ENCODE measurements at regions not wholly inside any gene's neighbourhood (a gene's known extent, or its start where the extent isn't known, plus 50 kb on each side); places are given as distances from the start of the nearest gene placed in this dataset.
"Not testable (repeated sequence)": the region's sequence is repeated elsewhere in the genome, so short reads cannot be mapped to it uniquely, and the experiment has no call there.

- Histone ChIP-seq H3K36me3 (ENCODE audit: control insufficient read depth in 5 of 5, insufficient read depth in 5 of 5, low read length in 5 of 5) (no peaks in the 10 kb centered on the region), H3K27me3 (ENCODE audit: control insufficient read depth in 5 of 5, insufficient read depth in 4 of 5, low read length in 5 of 5) (peaks cover 0 to 11% (median 4%) of the 10 kb centered on the region in 5 donors), H3K4me3 (ENCODE audit: low read depth in 1 of 5, low read length in 5 of 5) (no peak overlapping the region), H3K27ac (ENCODE audit: low read depth, low read length) (no peak overlapping the region), H3K9me3 (ENCODE audit: control insufficient read depth in 5 of 5, low read length in 5 of 5) (no peaks in the 10 kb centered on the region), H3K9ac (ENCODE audit: low read length in 5 of 5) (no peak overlapping the region), H3K4me1 (ENCODE audit: control insufficient read depth in 5 of 5, insufficient read depth in 5 of 5, low read length in 5 of 5) (no peaks in the 10 kb centered on the region)
Observed at GRCh38 chr14:98207415-98207814, 1064.6 kb downstream of the BCL11B start.

DNA sequence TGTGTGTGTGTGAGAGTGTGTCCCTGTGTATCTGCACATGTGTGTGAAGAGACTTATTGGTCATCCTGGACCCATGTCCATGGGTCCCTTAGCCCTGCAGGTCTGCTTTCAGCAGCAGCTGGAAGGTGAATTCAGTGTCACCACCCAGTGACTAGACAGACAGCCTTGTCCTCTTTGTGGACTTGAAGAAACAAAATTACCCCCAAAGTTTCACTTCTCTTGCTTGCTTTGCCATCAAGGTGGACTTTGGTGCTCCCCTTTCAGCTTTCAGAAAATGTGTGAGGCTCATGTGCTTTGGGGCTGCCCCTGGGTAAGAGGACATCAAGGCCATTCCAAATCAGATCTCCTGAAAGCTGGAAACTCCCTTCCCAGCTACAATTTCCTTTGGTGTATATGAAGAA is 1063.8 kb downstream of the BCL11B start:
- Histone ChIP-seq H3K27ac (ENCODE audit: low read depth, low read length) (no peak overlapping the region), H3K9ac (ENCODE audit: low read length in 5 of 5) (no peak overlapping the region), H3K4me1 (ENCODE audit: control insufficient read depth in 5 of 5, insufficient read depth in 5 of 5, low read length in 5 of 5) (no peaks in the 10 kb centered on the region), H3K9me3 (ENCODE audit: control insufficient read depth in 5 of 5, low read length in 5 of 5) (no peaks in the 10 kb centered on the region), H3K27me3 (ENCODE audit: control insufficient read depth in 5 of 5, insufficient read depth in 4 of 5, low read length in 5 of 5) (peaks cover 0 to 11% (median 4%) of the 10 kb centered on the region in 5 donors), H3K4me3 (ENCODE audit: low read depth in 1 of 5, low read length in 5 of 5) (no peak overlapping the region), H3K36me3 (ENCODE audit: control insufficient read depth in 5 of 5, insufficient read depth in 5 of 5, low read length in 5 of 5) (no peaks in the 10 kb centered on the region)

DNA sequence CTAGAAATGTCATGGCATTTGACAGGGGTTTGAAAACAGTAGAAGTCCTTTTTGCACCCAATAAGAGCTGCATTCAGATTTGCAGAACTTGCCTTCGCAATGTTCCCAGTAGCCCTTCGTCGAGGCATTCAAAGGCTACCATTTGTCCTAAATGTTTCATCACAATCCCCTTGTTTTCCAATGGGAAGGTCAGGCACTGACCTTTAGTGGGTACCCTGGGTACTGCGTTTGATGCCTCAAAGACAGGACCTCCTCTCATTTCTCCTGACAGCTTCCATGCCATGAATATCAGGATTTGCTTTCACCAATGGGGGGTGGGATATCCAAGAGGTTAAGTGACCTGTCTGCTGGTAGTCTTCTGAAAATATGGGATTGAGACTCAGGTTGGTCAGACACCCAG is 1063.1 kb downstream of the BCL11B start:
- H3K4me3 ChIP-seq (ENCODE audit: low read depth in 1 of 5, low read length in 5 of 5) = no peak overlapping the region
- no peak overlapping the region for H3K27ac ChIP-seq (ENCODE audit: low read depth, low read length)
- H3K36me3 ChIP-seq (ENCODE audit: control insufficient read depth in 5 of 5, insufficient read depth in 5 of 5, low read length in 5 of 5) = no peaks in the 10 kb centered on the region

DNA sequence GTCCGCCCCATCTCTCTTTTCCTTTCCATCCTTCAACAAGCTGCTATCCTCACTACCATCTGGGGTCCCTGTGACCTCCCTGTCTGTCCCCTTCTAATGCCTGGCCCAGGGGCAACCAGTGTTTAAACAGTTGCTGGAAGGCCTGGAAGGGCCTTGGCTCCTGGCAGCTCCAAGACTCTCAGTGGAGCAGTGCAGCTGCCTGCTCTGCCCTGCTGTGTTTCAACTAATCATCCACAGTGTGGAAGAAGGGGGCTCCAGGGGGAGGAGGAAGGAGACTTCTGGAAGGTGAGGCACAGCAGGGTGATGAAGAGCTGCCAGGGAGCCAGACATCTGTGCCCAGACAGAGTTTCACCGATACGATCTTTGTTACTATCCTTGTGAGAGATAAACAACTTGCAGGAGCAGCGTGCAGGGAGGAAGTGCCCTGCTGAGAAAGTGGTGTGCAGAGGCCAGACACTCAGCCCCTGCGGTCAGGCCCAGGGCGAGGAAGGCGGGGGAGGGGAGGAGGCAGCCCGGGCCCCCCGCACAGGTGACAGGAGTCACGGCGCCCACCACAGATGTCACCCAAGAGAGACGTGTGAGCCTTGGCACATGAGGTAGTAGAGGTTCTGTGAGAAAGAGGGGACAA is 1061.8 kb downstream of the BCL11B start:
- Histone ChIP-seq H3K4me1 (ENCODE audit: control insufficient read depth in 5 of 5, insufficient read depth in 5 of 5, low read length in 5 of 5) (no peaks in the 10 kb centered on the region), H3K27ac (ENCODE audit: low read depth, low read length) (no peak overlapping the region), H3K9me3 (ENCODE audit: control insufficient read depth in 5 of 5, low read length in 5 of 5) (no peaks in the 10 kb centered on the region), H3K36me3 (ENCODE audit: control insufficient read depth in 5 of 5, insufficient read depth in 5 of 5, low read length in 5 of 5) (no peaks in the 10 kb centered on the region), H3K27me3 (ENCODE audit: control insufficient read depth in 5 of 5, insufficient read depth in 4 of 5, low read length in 5 of 5) (peaks cover 0 to 17% (median 4%) of the 10 kb centered on the region in 5 donors), H3K9ac (ENCODE audit: low read length in 5 of 5) (no peak overlapping the region), H3K4me3 (ENCODE audit: low read depth in 1 of 5, low read length in 5 of 5) (no peak overlapping the region)

More for the DNA sequence above, 1063.1 kb downstream of the BCL11B start:
- Histone ChIP-seq H3K27me3 (ENCODE audit: control insufficient read depth in 5 of 5, insufficient read depth in 4 of 5, low read length in 5 of 5) (peaks cover 0 to 11% (median 4%) of the 10 kb centered on the region in 5 donors), H3K9me3 (ENCODE audit: control insufficient read depth in 5 of 5, low read length in 5 of 5) (no peaks in the 10 kb centered on the region), H3K4me1 (ENCODE audit: control insufficient read depth in 5 of 5, insufficient read depth in 5 of 5, low read length in 5 of 5) (no peaks in the 10 kb centered on the region), H3K9ac (ENCODE audit: low read length in 5 of 5) (no peak overlapping the region)

DNA sequence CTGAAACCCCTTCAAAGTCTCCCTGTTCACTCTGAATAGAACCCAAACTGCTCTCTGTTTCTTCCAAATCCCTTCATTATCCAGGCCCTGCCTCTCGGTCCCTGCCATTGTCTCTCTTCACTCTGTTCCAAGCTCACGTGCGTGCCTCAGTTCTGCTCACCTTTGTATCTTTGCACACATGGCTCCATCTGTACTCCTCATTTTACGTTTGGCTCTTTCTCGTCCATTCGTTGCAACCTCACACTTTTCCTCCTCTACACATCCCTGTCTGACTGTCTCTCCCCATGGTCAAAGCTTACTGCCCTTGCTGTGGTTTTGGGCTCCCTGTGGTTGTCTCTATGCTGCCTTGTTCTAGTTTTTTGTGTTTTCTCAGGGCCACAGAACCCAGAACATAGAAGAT is 1054.5 kb downstream of the BCL11B start:
- Histone ChIP-seq H3K36me3 (ENCODE audit: control insufficient read depth in 5 of 5, insufficient read depth in 5 of 5, low read length in 5 of 5) (no peaks in the 10 kb centered on the region), H3K27me3 (ENCODE audit: control insufficient read depth in 5 of 5, insufficient read depth in 4 of 5, low read length in 5 of 5) (peaks cover 0 to 8% (median 0%) of the 10 kb centered on the region in 5 donors), H3K9me3 (ENCODE audit: control insufficient read depth in 5 of 5, low read length in 5 of 5) (no peaks in the 10 kb centered on the region), H3K4me1 (ENCODE audit: control insufficient read depth in 5 of 5, insufficient read depth in 5 of 5, low read length in 5 of 5) (no peaks in the 10 kb centered on the region), H3K27ac (ENCODE audit: low read depth, low read length) (no peak overlapping the region), H3K4me3 (ENCODE audit: low read depth in 1 of 5, low read length in 5 of 5) (no peak overlapping the region), H3K9ac (ENCODE audit: low read length in 5 of 5) (no peak overlapping the region)

DNA sequence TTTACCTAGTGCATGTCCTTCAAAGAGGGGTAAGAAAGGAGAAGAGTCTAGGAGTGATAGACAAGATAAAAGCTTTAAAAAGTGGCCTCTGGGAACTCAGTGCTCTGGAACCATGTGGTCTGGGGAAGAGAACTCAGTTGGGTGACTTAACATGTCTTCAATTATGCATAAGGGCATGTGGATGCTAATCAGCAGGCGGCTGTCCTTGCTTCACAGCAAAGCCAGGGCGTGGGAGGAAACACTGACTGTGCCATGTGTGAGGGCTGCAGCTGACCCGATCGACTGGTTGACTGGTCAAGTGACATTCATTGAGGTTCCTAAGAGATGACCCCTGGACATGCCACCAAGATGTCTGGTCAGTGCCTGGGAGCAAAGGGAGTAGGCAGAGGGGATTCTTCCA is 1053.8 kb downstream of the BCL11B start:
- no peak overlapping the region for H3K4me3 ChIP-seq (ENCODE audit: low read depth in 1 of 5, low read length in 5 of 5)
- H3K4me1 ChIP-seq (ENCODE audit: control insufficient read depth in 5 of 5, insufficient read depth in 5 of 5, low read length in 5 of 5) = no peaks in the 10 kb centered on the region
- peaks cover 0 to 8% (median 0%) of the 10 kb centered on the region in 5 donors for H3K27me3 ChIP-seq (ENCODE audit: control insufficient read depth in 5 of 5, insufficient read depth in 4 of 5, low read length in 5 of 5)

GRCh38 chr14:98219638-98220037 is 1052.4 kb downstream of the BCL11B start:
- H3K9ac ChIP-seq (ENCODE audit: low read length in 5 of 5) = no peak overlapping the region
- H3K27ac ChIP-seq (ENCODE audit: low read depth, low read length) = no peak overlapping the region
- peaks cover 0 to 5% (median 0%) of the 10 kb centered on the region in 5 donors for H3K27me3 ChIP-seq (ENCODE audit: control insufficient read depth in 5 of 5, insufficient read depth in 4 of 5, low read length in 5 of 5)
- no peaks in the 10 kb centered on the region for H3K4me1 ChIP-seq (ENCODE audit: control insufficient read depth in 5 of 5, insufficient read depth in 5 of 5, low read length in 5 of 5)
- H3K4me3 ChIP-seq (ENCODE audit: low read depth in 1 of 5, low read length in 5 of 5) = no peak overlapping the region
- no peaks in the 10 kb centered on the region for H3K9me3 ChIP-seq (ENCODE audit: control insufficient read depth in 5 of 5, low read length in 5 of 5)
- no peaks in the 10 kb centered on the region for H3K36me3 ChIP-seq (ENCODE audit: control insufficient read depth in 5 of 5, insufficient read depth in 5 of 5, low read length in 5 of 5)

More for the DNA sequence above, 1053.8 kb downstream of the BCL11B start:
- Histone ChIP-seq H3K36me3 (ENCODE audit: control insufficient read depth in 5 of 5, insufficient read depth in 5 of 5, low read length in 5 of 5) (no peaks in the 10 kb centered on the region), H3K27ac (ENCODE audit: low read depth, low read length) (no peak overlapping the region), H3K9me3 (ENCODE audit: control insufficient read depth in 5 of 5, low read length in 5 of 5) (no peaks in the 10 kb centered on the region), H3K9ac (ENCODE audit: low read length in 5 of 5) (no peak overlapping the region)

GRCh38 chr14:98223106-98223505 is 1048.9 kb downstream of the BCL11B start:
- H3K4me3 ChIP-seq (ENCODE audit: low read depth in 1 of 5, low read length in 5 of 5) = no peak overlapping the region
- H3K9me3 ChIP-seq (ENCODE audit: control insufficient read depth in 5 of 5, low read length in 5 of 5) = no peaks in the 10 kb centered on the region
- H3K4me1 ChIP-seq (ENCODE audit: control insufficient read depth in 5 of 5, insufficient read depth in 5 of 5, low read length in 5 of 5) = no peaks in the 10 kb centered on the region
- no peak overlapping the region for H3K27ac ChIP-seq (ENCODE audit: low read depth, low read length)
- peaks cover 0 to 2% (median 0%) of the 10 kb centered on the region in 5 donors for H3K27me3 ChIP-seq (ENCODE audit: control insufficient read depth in 5 of 5, insufficient read depth in 4 of 5, low read length in 5 of 5)
- H3K36me3 ChIP-seq (ENCODE audit: control insufficient read depth in 5 of 5, insufficient read depth in 5 of 5, low read length in 5 of 5) = no peaks in the 10 kb centered on the region
- H3K9ac ChIP-seq (ENCODE audit: low read length in 5 of 5) = no peak overlapping the region

DNA sequence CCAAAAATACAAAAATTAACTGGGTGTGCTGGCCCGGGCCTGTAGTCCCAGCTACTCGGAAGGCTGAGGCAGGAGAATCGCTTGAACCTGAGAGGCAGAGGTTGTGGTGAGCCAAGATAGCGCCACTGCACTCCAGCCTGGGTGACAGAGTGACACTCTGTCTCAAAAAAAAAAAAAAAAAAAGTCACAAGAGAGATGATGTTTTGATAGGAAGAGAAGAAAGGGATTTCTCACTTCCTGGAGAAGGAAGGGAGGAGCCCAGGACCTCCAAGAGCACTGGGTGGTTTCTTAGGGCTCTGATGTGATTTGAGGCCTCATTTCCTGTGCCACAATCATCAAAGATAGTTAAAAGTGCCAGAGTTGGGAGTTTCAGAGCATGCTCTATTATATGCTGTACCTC is 1048.3 kb downstream of the BCL11B start:
- H3K9me3 ChIP-seq (ENCODE audit: control insufficient read depth in 5 of 5, low read length in 5 of 5); H3K9ac ChIP-seq (ENCODE audit: low read length in 5 of 5); H3K4me1 ChIP-seq (ENCODE audit: control insufficient read depth in 5 of 5, insufficient read depth in 5 of 5, low read length in 5 of 5); H3K4me3 ChIP-seq (ENCODE audit: low read depth in 1 of 5, low read length in 5 of 5); H3K27me3 ChIP-seq (ENCODE audit: control insufficient read depth in 5 of 5, insufficient read depth in 4 of 5, low read length in 5 of 5); H3K27ac ChIP-seq (ENCODE audit: low read depth, low read length); H3K36me3 ChIP-seq (ENCODE audit: control insufficient read depth in 5 of 5, insufficient read depth in 5 of 5, low read length in 5 of 5): not testable (repeated sequence)

DNA sequence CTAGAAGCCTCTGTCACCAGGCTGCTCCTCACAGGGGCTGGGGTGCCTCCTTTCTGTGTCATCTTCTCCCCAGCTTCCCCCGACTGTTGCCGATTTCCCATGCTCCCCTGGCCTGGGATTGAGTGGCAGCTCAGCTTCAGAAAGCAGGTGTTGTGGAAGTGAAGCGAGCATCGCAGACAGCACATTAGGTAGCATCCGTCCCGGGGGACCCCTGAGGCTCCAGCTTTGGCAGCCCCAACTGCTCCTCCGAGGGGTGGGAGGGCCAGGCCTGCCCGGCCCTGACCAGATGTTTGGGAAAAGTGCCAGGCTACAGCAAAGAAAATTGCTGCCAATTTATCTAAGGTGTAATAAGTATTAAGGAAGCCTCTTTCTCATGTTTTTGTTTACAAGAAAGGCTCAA is 1045.6 kb downstream of the BCL11B start:
- Histone ChIP-seq H3K36me3 (ENCODE audit: control insufficient read depth in 5 of 5, insufficient read depth in 5 of 5, low read length in 5 of 5) (no peaks in the 10 kb centered on the region), H3K4me3 (ENCODE audit: low read depth in 1 of 5, low read length in 5 of 5) (no peak overlapping the region), H3K9me3 (ENCODE audit: control insufficient read depth in 5 of 5, low read length in 5 of 5) (no peaks in the 10 kb centered on the region), H3K27ac (ENCODE audit: low read depth, low read length) (no peak overlapping the region), H3K27me3 (ENCODE audit: control insufficient read depth in 5 of 5, insufficient read depth in 4 of 5, low read length in 5 of 5) (peaks cover 0 to 5% (median 3%) of the 10 kb centered on the region in 5 donors), H3K9ac (ENCODE audit: low read length in 5 of 5) (no peak overlapping the region), H3K4me1 (ENCODE audit: control insufficient read depth in 5 of 5, insufficient read depth in 5 of 5, low read length in 5 of 5) (no peaks in the 10 kb centered on the region)

Measured in subcutaneous abdominal adipose tissue (tissue), 5 donors.